ENCODE measurements at regions not wholly inside any gene's neighbourhood (a gene's known extent, or its start where the extent isn't known, plus 50 kb on each side); places are given as distances from the start of the nearest gene placed in this dataset.

DNA sequence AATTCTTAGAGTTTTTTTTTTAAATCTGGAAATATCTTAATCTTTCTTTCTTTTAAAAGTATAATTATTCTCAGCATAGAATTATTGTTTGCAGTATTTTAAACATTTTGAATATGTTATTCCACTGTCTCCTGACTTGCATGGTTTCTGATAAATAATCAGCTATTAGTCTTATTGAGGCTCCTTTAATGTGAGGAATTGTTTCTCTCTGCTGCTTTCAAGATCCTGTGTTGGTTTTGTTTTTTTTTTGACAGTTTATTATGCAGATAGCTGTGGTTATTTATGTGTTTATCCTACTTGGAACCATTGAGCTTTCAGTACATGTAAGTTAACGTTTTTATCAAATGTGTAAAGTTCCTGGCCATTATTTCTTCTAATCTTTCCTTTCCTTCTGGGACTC, 477.9 kb upstream of the HTR2A start:
- no peak for DNase-seq (ENCODE audit: low spot score)
- H3K9me3 ChIP-seq (ENCODE audit: control insufficient read depth in 4 of 4, low read length in 3 of 4): peaks cover 0 to 3% (median under 1%) of the 10 kb centered on the region in 4 donors
- no peak overlapping the region for H3K27ac ChIP-seq (ENCODE audit: low read depth in 1 of 2, low read length in 2 of 2)
- WGBS: 54% methylated on average over 1 of the region's 1 CpG
- no peak overlapping the region for H3K4me3 ChIP-seq (ENCODE audit: low read depth in 1 of 3, low read length in 3 of 3)
- TF ChIP-seq, protein P1, sequence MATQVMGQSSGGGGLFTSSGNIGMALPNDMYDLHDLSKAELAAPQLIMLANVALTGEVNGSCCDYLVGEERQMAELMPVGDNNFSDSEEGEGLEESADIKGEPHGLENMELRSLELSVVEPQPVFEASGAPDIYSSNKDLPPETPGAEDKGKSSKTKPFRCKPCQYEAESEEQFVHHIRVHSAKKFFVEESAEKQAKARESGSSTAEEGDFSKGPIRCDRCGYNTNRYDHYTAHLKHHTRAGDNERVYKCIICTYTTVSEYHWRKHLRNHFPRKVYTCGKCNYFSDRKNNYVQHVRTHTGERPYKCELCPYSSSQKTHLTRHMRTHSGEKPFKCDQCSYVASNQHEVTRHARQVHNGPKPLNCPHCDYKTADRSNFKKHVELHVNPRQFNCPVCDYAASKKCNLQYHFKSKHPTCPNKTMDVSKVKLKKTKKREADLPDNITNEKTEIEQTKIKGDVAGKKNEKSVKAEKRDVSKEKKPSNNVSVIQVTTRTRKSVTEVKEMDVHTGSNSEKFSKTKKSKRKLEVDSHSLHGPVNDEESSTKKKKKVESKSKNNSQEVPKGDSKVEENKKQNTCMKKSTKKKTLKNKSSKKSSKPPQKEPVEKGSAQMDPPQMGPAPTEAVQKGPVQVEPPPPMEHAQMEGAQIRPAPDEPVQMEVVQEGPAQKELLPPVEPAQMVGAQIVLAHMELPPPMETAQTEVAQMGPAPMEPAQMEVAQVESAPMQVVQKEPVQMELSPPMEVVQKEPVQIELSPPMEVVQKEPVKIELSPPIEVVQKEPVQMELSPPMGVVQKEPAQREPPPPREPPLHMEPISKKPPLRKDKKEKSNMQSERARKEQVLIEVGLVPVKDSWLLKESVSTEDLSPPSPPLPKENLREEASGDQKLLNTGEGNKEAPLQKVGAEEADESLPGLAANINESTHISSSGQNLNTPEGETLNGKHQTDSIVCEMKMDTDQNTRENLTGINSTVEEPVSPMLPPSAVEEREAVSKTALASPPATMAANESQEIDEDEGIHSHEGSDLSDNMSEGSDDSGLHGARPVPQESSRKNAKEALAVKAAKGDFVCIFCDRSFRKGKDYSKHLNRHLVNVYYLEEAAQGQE (IDR thresholded peaks at IDR 0.05): no peak
- TF ChIP-seq EGR1 (IDR thresholded peaks at IDR 0.05; ENCODE audit: low read depth in 2 of 2) (no peak), SP1 (IDR thresholded peaks at IDR 0.05) (no peak), RAD21 (IDR thresholded peaks at IDR 0.05) (no peak), FOXA1 (IDR thresholded peaks at IDR 0.05) (no peak)
- TF ChIP-seq, protein P2, sequence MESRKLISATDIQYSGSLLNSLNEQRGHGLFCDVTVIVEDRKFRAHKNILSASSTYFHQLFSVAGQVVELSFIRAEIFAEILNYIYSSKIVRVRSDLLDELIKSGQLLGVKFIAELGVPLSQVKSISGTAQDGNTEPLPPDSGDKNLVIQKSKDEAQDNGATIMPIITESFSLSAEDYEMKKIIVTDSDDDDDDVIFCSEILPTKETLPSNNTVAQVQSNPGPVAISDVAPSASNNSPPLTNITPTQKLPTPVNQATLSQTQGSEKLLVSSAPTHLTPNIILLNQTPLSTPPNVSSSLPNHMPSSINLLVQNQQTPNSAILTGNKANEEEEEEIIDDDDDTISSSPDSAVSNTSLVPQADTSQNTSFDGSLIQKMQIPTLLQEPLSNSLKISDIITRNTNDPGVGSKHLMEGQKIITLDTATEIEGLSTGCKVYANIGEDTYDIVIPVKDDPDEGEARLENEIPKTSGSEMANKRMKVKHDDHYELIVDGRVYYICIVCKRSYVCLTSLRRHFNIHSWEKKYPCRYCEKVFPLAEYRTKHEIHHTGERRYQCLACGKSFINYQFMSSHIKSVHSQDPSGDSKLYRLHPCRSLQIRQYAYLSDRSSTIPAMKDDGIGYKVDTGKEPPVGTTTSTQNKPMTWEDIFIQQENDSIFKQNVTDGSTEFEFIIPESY (IDR thresholded peaks at IDR 0.05): no peak
- no peaks in the 10 kb centered on the region for H3K4me1 ChIP-seq (ENCODE audit: control insufficient read depth in 4 of 4, insufficient read depth in 4 of 4, low read length in 3 of 4)
- no peaks in the 10 kb centered on the region for H3K27me3 ChIP-seq (ENCODE audit: control insufficient read depth in 4 of 4, insufficient read depth in 4 of 4, low read length in 3 of 4)
- H3K9ac ChIP-seq (ENCODE audit: low read depth in 1 of 2, low read length in 2 of 2): no peak overlapping the region
- no peaks in the 10 kb centered on the region for H3K36me3 ChIP-seq (ENCODE audit: control insufficient read depth in 4 of 4, insufficient read depth in 3 of 4, low read depth in 1 of 4, low read length in 3 of 4)

DNA sequence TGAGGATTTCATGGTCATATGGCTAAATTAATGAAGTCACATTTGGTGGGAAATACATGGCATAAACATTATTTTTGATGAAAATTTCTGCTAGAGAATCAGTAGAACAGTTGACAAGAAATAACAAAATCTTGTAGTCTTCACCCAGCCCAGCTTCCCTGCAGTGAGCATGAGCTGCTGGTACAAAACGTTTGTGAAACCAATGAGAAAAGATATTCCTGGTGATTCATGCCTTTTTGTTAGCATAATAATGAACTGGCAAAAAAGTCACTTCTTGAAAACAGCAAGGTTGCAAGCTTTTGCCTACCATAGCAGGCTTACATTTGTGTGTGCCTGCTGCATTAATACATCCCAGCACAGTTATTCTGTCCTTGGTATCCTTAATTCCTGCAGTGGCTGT, 475.9 kb upstream of the HTR2A start:
- Histone ChIP-seq H3K36me3 (ENCODE audit: control insufficient read depth in 4 of 4, insufficient read depth in 3 of 4, low read depth in 1 of 4, low read length in 3 of 4) (no peaks in the 10 kb centered on the region), H3K27me3 (ENCODE audit: control insufficient read depth in 4 of 4, insufficient read depth in 4 of 4, low read length in 3 of 4) (no peaks in the 10 kb centered on the region), H3K9me3 (ENCODE audit: control insufficient read depth in 4 of 4, low read length in 3 of 4) (peaks cover 0 to 3% (median under 1%) of the 10 kb centered on the region in 4 donors), H3K27ac (ENCODE audit: low read depth in 1 of 2, low read length in 2 of 2) (no peak overlapping the region), H3K4me1 (ENCODE audit: control insufficient read depth in 4 of 4, insufficient read depth in 4 of 4, low read length in 3 of 4) (no peaks in the 10 kb centered on the region), H3K9ac (ENCODE audit: low read depth in 1 of 2, low read length in 2 of 2) (no peak overlapping the region), H3K4me3 (ENCODE audit: low read depth in 1 of 3, low read length in 3 of 3) (no peak overlapping the region)
- WGBS: 8% methylated on average over 1 of the region's 1 CpG
- no peak for DNase-seq (ENCODE audit: low spot score)
- no peak for TF ChIP-seq HNF4G (IDR thresholded peaks at IDR 0.05)
- TF ChIP-seq SP1 (IDR thresholded peaks at IDR 0.05): no peak
- TF ChIP-seq, protein P3, sequence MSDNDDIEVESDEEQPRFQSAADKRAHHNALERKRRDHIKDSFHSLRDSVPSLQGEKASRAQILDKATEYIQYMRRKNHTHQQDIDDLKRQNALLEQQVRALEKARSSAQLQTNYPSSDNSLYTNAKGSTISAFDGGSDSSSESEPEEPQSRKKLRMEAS (IDR thresholded peaks at IDR 0.05): no peak
- TF ChIP-seq TAF1 (conservative IDR thresholded peaks at IDR 0.05): no peak
- TF ChIP-seq, protein P2 (IDR thresholded peaks at IDR 0.05): no peak
- no peak for TF ChIP-seq FOXA2 (IDR thresholded peaks at IDR 0.05)
- no peak for TF ChIP-seq YY1 (IDR thresholded peaks at IDR 0.05)
- no peak for TF ChIP-seq FOXA1 (IDR thresholded peaks at IDR 0.05)
- TF ChIP-seq, protein P1 (IDR thresholded peaks at IDR 0.05): no peak
- TF ChIP-seq RXRA (IDR thresholded peaks at IDR 0.05): no peak
- TF ChIP-seq NR2F2 (IDR thresholded peaks at IDR 0.05): no peak
- TF ChIP-seq, protein P4, sequence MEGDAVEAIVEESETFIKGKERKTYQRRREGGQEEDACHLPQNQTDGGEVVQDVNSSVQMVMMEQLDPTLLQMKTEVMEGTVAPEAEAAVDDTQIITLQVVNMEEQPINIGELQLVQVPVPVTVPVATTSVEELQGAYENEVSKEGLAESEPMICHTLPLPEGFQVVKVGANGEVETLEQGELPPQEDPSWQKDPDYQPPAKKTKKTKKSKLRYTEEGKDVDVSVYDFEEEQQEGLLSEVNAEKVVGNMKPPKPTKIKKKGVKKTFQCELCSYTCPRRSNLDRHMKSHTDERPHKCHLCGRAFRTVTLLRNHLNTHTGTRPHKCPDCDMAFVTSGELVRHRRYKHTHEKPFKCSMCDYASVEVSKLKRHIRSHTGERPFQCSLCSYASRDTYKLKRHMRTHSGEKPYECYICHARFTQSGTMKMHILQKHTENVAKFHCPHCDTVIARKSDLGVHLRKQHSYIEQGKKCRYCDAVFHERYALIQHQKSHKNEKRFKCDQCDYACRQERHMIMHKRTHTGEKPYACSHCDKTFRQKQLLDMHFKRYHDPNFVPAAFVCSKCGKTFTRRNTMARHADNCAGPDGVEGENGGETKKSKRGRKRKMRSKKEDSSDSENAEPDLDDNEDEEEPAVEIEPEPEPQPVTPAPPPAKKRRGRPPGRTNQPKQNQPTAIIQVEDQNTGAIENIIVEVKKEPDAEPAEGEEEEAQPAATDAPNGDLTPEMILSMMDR (IDR thresholded peaks at IDR 0.05; ENCODE audit: low read depth, low read length, missing input control): no peak
- TF ChIP-seq, protein P5, sequence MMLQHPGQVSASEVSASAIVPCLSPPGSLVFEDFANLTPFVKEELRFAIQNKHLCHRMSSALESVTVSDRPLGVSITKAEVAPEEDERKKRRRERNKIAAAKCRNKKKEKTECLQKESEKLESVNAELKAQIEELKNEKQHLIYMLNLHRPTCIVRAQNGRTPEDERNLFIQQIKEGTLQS (IDR thresholded peaks at IDR 0.05): no peak
- TF ChIP-seq HNF4A (conservative IDR thresholded peaks at IDR 0.05): no peak
